T-helper 2 cell (primary cell): ENCODE measurements at regions not wholly inside any gene's neighbourhood (a gene's known extent, or its start where the extent isn't known, plus 50 kb on each side); places are given as distances from the start of the nearest gene placed in this dataset.

Source experiments
- DNase-seq, 5 experiments: peaks; one replicate each; pipeline versions ENCODE4 v3.0.0 to v3.0.0-alpha.2; 2012 to 2022

DNA sequence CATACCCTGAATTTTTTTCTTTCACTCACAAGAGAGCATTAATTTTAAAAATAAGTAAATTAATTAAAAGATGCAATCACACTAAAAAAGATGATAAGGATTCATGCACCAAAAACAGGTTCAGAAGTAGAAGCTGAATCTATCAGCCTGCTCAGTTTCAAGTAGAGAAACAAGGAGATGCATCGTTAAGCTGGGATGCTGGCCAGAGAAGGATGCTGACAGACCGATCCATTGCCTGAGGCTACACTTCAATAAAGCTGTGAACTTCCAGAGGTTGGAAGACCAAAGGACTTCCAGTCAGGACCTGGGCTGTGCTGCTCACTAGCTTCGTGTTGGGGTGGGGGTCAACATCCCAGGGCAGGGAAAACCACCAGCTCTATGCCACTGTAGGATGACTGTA is 457.7 kb downstream of the EFNA5 start:
- DNase-seq: no peak

DNA sequence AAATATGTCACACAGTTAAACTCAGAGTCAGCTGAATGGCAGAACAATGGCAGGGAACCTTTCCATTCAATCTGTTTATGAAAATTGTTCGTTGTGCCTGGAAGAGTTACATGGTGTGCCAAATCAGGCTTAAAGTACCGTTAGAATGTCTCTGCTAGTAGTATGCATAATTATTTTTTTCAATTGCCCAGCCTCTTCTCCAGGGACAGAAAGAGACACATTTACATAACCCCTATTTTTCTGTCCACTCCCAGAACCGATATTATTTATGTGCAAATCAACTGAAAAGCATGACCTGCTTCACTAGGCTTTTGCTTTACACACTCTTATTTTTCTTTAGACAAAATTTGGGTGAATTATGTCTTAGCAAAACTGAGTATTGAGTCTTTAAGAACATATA is 459.1 kb downstream of the EFNA5 start:
- no peak for DNase-seq

DNA sequence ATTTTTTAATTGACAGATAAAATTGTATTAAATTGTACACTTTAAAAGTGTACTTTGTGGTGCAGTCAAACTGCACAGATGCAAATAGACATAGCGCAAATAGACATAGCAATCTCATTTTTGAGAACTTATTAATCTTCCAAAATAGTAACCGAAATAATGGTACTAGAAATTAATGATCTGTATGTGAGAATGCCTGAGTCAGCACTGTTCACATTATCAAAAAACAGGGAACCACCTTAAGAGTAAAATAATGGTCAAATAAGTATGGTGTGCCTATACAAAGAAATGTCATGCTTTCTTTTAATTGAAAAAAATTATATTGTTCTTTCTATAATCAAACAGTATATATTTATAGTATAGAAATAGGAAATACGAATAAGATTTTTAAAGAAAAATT is 461.9 kb downstream of the EFNA5 start:
- DNase-seq: no peak

- no peak for DNase-seq
These were observed 466.3 kb downstream of the EFNA5 start for GRCh38 chr5:107204413-107204812.

DNA sequence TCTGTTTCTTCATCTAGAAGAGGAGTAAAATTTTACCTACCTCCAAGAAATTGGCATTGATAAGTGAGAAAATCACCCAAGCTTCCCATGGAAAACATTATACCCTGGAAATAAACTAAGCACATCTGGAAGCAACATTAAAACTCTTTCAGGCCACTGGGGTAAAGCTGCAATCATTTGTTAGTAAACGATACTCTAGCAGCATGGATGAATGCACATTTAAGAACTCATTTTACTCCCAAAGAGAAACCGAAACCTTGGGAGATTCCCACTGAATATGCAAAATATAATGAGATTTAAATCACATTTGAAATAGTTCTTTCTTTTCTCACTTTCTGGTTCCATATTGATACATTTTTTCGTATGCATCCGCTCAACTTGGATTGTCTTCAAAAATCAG is 467.5 kb downstream of the EFNA5 start:
- DNase-seq: no peak

GRCh38 chr5:107199756-107200155 is 471.0 kb downstream of the EFNA5 start:
- DNase-seq: no peak

- DNase-seq: no peak
These were observed 474.2 kb downstream of the EFNA5 start for GRCh38 chr5:107196500-107197059.

GRCh38 chr5:107195890-107196395 is 474.8 kb downstream of the EFNA5 start:
- DNase-seq: no peak

- DNase-seq: no peak
These were observed 485.9 kb downstream of the EFNA5 start for GRCh38 chr5:107184871-107185270.

- no peak for DNase-seq
These were observed 486.7 kb downstream of the EFNA5 start for GRCh38 chr5:107184066-107184465.

- no peak for DNase-seq
These were observed 500.1 kb downstream of the EFNA5 start for GRCh38 chr5:107170620-107171019.

DNA sequence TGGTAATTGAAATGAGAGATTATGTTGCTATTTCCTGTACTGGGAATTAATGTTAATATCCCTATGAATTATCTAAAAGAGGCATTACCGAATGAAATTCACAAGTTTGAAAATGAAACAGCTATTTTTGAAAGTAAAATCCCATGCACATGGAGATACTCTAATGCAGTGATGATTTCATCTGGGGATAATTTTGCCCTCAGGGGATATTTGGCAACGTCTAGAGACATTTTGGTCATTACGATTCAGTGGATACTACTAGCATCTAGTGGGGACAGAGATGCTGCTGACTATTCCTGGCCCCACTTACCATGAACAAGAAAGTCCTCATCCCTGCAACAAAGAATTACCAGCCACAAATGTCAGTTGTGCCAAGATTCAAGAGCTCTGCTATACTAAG is 500.9 kb downstream of the EFNA5 start:
- DNase-seq: no peak

- no peak for DNase-seq
These were observed 501.6 kb downstream of the EFNA5 start for GRCh38 chr5:107168848-107169752.

- no peak for DNase-seq
These were observed 502.7 kb downstream of the EFNA5 start for GRCh38 chr5:107168086-107168485.

GRCh38 chr5:107165296-107165695 is 505.4 kb downstream of the EFNA5 start:
- DNase-seq: no peak

GRCh38 chr5:107157809-107158208 is 512.9 kb downstream of the EFNA5 start:
- DNase-seq: no peak

DNA sequence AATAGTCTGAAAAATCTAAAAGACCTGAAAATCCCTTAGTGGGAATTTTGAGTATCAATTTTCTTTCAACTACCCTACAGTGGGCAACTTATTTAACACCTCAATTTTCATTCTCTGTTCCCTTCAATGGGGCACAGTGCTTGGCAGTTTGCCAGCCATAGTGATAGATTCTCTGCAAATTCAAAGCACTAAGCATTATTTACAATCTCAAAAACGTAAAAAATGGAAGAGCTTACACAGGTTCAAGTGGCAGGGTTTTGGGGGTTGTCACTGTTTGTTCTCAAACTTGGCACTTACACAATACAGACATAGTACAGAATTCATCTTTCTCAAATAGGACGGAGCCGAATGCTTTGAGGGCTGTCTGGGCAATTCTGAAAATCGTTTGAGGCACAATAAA is 515.0 kb downstream of the EFNA5 start:
- no peak for DNase-seq

DNA sequence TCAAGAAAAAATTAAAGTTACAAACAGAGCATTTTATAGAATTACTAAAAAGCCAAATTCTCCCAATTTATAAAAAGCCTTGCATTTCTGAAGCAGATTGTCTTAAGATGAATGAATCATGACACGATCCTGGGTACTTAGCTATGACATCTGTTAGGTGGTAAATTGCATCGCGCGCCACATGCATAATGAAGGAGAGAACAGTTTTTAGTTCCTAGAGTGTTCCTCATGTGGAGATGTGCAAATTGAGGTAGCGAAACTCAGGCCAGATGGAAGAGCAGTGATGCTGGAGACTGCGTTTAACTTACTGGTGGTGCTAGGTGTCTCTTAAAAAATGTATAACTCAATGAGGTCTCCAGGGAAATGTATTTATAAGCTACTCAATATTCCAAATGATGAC is 516.1 kb downstream of the EFNA5 start:
- DNase-seq: no peak

GRCh38 chr5:107153283-107153682 is 517.5 kb downstream of the EFNA5 start:
- DNase-seq: no peak

DNA sequence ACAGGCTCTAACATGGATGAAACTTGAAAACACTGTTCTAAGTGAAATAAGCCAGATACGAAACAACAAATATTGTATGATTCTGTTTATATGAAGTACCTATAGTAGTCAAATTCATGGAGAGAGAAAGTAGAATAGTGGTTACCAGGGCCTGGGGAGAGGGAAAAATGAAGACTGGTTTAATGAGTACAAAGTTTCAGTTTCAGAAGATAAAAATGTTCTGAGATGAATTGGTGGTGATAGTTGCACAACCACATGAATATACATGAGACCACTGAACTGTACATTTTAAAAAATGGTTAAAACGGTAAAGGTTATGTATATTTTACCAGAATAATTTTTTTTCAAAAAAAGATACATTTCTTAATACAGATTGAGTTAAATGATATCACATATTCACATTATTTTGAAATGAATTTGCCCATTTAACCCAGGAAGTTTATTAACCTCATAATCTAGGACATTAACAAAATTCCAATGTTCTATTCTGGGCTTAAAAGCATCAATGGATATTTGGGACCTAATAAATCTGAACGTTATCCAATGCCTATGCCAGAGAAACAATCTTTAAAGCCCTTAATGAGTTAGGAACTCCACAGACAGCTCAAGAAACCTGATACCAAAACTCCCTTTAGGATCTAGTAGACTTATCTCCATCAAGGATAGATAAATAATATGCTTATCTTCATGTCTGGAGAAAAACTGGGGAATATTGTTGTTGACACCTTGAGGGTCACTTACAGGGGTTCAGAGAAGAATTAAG is 521.3 kb downstream of the EFNA5 start:
- DNase-seq: no peak

- no peak for DNase-seq
These were observed 523.1 kb downstream of the EFNA5 start for GRCh38 chr5:107147589-107147988.

- DNase-seq: no peak
These were observed 523.8 kb downstream of the EFNA5 start for GRCh38 chr5:107146901-107147300.

DNA sequence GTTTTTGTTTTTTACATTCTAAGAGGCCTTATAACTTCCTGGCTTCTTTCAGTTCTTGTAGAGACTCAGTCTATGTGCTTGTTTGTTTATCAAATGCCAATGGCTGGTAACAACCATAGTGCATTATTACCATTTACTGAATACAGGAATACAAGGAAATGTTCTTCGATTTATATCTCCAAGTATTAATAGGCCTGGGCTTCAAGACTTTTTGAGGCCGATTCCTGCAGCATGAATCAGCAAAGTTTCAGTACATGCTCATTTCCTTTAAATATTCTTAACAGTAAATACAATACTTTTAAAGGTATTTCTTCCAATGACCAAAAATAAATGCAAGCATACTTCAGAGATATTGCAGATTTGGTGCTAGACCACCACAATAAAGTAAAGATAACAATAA is 535.3 kb downstream of the EFNA5 start:
- DNase-seq: no peak

GRCh38 chr5:107134931-107135330 is 535.8 kb downstream of the EFNA5 start:
- no peak for DNase-seq
